ENCODE measurements at regions not wholly inside any gene's neighbourhood (a gene's known extent, or its start where the extent isn't known, plus 50 kb on each side); places are given as distances from the start of the nearest gene placed in this dataset.

- Histone ChIP-seq H3K27ac (replicated peaks) (no peak overlapping the region), H3K27me3 (ENCODE audit: insufficient read depth, poor library complexity, severe bottlenecking) (no peaks in the 10 kb centered on the region), H3K4me3 (replicated peaks; ENCODE audit: insufficient read depth, low read length) (no peak overlapping the region)
- TF ChIP-seq CTCF (IDR thresholded peaks at IDR 0.05; ENCODE audit: insufficient read depth, low read length) (no peak), SPI1 (IDR thresholded peaks at IDR 0.05; ENCODE audit: borderline replicate concordance, low read depth) (peak; percentile 45; the same call in 1 of the 2 replicates), GABPA (IDR thresholded peaks at IDR 0.05; ENCODE audit: low read depth) (no peak), REST (IDR thresholded peaks at IDR 0.05; ENCODE audit: insufficient replicate concordance, low read depth) (no peak), POLR2AphosphoS5 (IDR thresholded peaks at IDR 0.05; ENCODE audit: low read depth) (peak; percentile 78)
- DNase-seq (ENCODE audit: low read depth in 1 of 2, low spot score in 1 of 2): peak in 1 of 2 experiments; percentile 27
These were observed 1103.3 kb upstream of the B3GALT2 start for GRCh38 chr1:194289569-194290266.

DNA sequence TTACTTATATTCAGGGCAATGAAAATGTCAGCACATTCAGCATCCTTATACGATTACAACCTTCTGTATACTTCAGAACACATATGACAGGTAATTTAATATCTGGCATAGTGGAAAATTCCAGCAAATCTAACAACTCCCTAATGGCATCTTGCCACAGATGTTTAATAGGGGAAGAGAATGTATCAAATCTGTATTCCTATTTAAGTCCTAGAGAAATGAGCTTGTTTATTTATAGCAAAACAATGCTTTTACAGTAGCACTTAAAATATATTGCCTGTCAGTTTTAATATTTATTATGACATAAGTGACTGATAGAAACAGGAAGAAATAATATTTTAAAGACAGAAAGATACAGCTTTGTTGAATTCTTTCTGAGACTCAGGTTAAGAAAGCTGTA lies 1101.8 kb upstream of the B3GALT2 start:
- H3K4me3 ChIP-seq (replicated peaks; ENCODE audit: insufficient read depth, low read length): no peak overlapping the region
- no peak for DNase-seq (ENCODE audit: low read depth in 1 of 2, low spot score in 1 of 2)
- no peak for TF ChIP-seq POLR2AphosphoS5 (IDR thresholded peaks at IDR 0.05; ENCODE audit: low read depth)
- no peak for TF ChIP-seq SPI1 (IDR thresholded peaks at IDR 0.05; ENCODE audit: borderline replicate concordance, low read depth)
- TF ChIP-seq GABPA (IDR thresholded peaks at IDR 0.05; ENCODE audit: low read depth): no peak
- TF ChIP-seq REST (IDR thresholded peaks at IDR 0.05; ENCODE audit: insufficient replicate concordance, low read depth): no peak
- TF ChIP-seq CTCF (IDR thresholded peaks at IDR 0.05; ENCODE audit: insufficient read depth, low read length): no peak
- no peaks in the 10 kb centered on the region for H3K27me3 ChIP-seq (ENCODE audit: insufficient read depth, poor library complexity, severe bottlenecking)
- H3K27ac ChIP-seq (replicated peaks): no peak overlapping the region

DNA sequence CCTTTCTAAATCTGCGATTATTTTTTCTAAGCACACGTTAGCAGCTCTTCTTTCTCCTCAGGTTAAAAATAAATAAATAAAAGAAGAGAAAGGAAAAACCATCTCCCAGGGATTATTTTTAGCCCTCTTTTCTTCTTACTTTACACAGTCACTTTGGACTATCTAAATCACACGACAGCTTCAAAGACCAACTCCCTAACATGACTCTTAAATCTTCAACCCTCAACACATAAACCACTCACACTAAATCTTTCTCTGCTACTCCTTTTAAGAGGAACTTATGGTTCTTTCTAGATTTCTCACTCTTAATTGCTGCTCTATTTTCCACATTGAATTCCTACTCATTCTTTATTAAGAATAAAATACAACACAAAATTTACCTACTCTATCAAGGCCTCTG lies 1095.0 kb upstream of the B3GALT2 start:
- no peak overlapping the region for H3K4me3 ChIP-seq (replicated peaks; ENCODE audit: insufficient read depth, low read length)
- DNase-seq (ENCODE audit: low read depth in 1 of 2, low spot score in 1 of 2): no peak
- no peak overlapping the region for H3K27ac ChIP-seq (replicated peaks)
- TF ChIP-seq SPI1 (IDR thresholded peaks at IDR 0.05; ENCODE audit: borderline replicate concordance, low read depth) (no peak), GABPA (IDR thresholded peaks at IDR 0.05; ENCODE audit: low read depth) (no peak), POLR2AphosphoS5 (IDR thresholded peaks at IDR 0.05; ENCODE audit: low read depth) (no peak), CTCF (IDR thresholded peaks at IDR 0.05; ENCODE audit: insufficient read depth, low read length) (no peak), REST (IDR thresholded peaks at IDR 0.05; ENCODE audit: insufficient replicate concordance, low read depth) (no peak)
- H3K27me3 ChIP-seq (ENCODE audit: insufficient read depth, poor library complexity, severe bottlenecking): no peaks in the 10 kb centered on the region

Data from HL-60 (cell line).